CD14-positive monocyte (primary cell): ENCODE measurements at regions not wholly inside any gene's neighbourhood (a gene's known extent, or its start where the extent isn't known, plus 50 kb on each side); places are given as distances from the start of the nearest gene placed in this dataset.

Source experiments
- DNase-seq, 3 donors: peaks; one replicate each; pipeline ENCODE4 v3.0.0-alpha.2; 2011 to 2022
- H2AFZ ChIP-seq: 2 replicates; pipeline ENCODE4 v1.6.0; 2012; ENCODE audit warnings: mild to moderate bottlenecking, low read depth, low read length, inconsistent platforms; ENCODE audit not compliant: insufficient read depth, poor library complexity, severe bottlenecking
- H3K27ac ChIP-seq, 2 donors: 1 replicate in 1 of 2; 2 replicates in 1 of 2; pipeline ENCODE4 v1.5.1; 2012 to 2013; ENCODE audit warnings: low read length in 2 of 2, control low read depth in 1 of 2, inconsistent platforms in 1 of 2, low read depth in 1 of 2, mild to moderate bottlenecking in 1 of 2
- H3K27me3 ChIP-seq, 2 donors: one replicate each; pipeline versions ENCODE4 v1.6.0 to v1.6.1; 2011 to 2013; ENCODE audit warnings: low read length in 2 of 2; ENCODE audit not compliant: control insufficient read depth in 2 of 2, insufficient read depth in 2 of 2
- H3K36me3 ChIP-seq, 2 donors: replicated peaks in 1 of 2; 1 replicate in 1 of 2; 2 replicates in 1 of 2; pipeline versions ENCODE4 v1.5.1 to v1.6.1; 2012 to 2013; ENCODE audit warnings: low read length in 2 of 2, control low read depth in 1 of 2, inconsistent platforms in 1 of 2, mild to moderate bottlenecking in 1 of 2; ENCODE audit not compliant: insufficient read depth in 2 of 2, control insufficient read depth in 1 of 2
- H3K4me1 ChIP-seq, 2 donors: 1 replicate in 1 of 2; 2 replicates in 1 of 2; pipeline versions ENCODE4 v1.5.1 to v1.6.1; 2012 to 2013; ENCODE audit warnings: low read length in 2 of 2, control low read depth in 1 of 2, inconsistent platforms in 1 of 2, mild to moderate bottlenecking in 1 of 2, moderate library complexity in 1 of 2; ENCODE audit not compliant: insufficient read depth in 2 of 2, control insufficient read depth in 1 of 2
- H3K4me2 ChIP-seq: replicated peaks from 2 replicates; pipeline ENCODE3; 2012; ENCODE audit warnings: low read length, moderate library complexity, mild to moderate bottlenecking; ENCODE audit not compliant: poor library complexity, severe bottlenecking; ENCODE audit errors: extremely low read depth
- H3K4me3 ChIP-seq, 3 experiments: fragments of 200-600 bp in 1 of 3; sonication (generic) in 1 of 3; replicated peaks in 1 of 3; 1 replicate in 2 of 3; 2 replicates in 1 of 3; pipeline ENCODE4 v1.5.1; 2011 to 2013; ENCODE audit warnings: low read length in 3 of 3, mild to moderate bottlenecking in 3 of 3, control low read depth in 2 of 3, low read depth in 2 of 3, inconsistent platforms in 1 of 3, moderate library complexity in 1 of 3
- H3K79me2 ChIP-seq: 2 replicates; pipeline ENCODE4 v1.6.0; 2012; ENCODE audit warnings: mild to moderate bottlenecking, control low read depth, inconsistent platforms, low read length, moderate library complexity; ENCODE audit not compliant: insufficient read depth
- H3K9ac ChIP-seq: 2 replicates; pipeline ENCODE4 v1.6.0; 2017; ENCODE audit warnings: low read length, mild to moderate bottlenecking; ENCODE audit not compliant: insufficient read depth, poor library complexity, severe bottlenecking
- H3K9me3 ChIP-seq, 2 donors: replicated peaks in 1 of 2; 1 replicate in 1 of 2; 2 replicates in 1 of 2; pipeline versions ENCODE4 v1.5.1 to v1.6.1; 2012 to 2013; ENCODE audit warnings: low read length in 2 of 2, control low read depth in 1 of 2; ENCODE audit not compliant: control insufficient read depth in 1 of 2, insufficient read depth in 1 of 2
- H4K20me1 ChIP-seq: 2 replicates; pipeline ENCODE4 v1.6.0; 2012; ENCODE audit warnings: mild to moderate bottlenecking, low read length, control low read depth, moderate library complexity; ENCODE audit not compliant: insufficient read depth
- H3K27ac Mint-ChIP-seq, 7 donors: one replicate each; pipeline ENCODE4 v1.8.0; 2020; ENCODE audit warnings: mild to moderate bottlenecking in 7 of 7, mixed read lengths in 7 of 7, moderate library complexity in 6 of 7, inconsistent platforms in 2 of 7
- H3K27me3 Mint-ChIP-seq, 3 donors: one replicate each; pipeline ENCODE4 v1.8.0; 2021 to 2022; ENCODE audit warnings: low read depth in 3 of 3, mild to moderate bottlenecking in 3 of 3, mixed read lengths in 3 of 3, moderate library complexity in 3 of 3, inconsistent platforms in 1 of 3
- H3K36me3 Mint-ChIP-seq, 2 donors: one replicate each; pipeline ENCODE4 v1.8.0; 2020; ENCODE audit warnings: mixed read lengths in 2 of 2, inconsistent platforms in 1 of 2, mild to moderate bottlenecking in 1 of 2
- H3K4me1 Mint-ChIP-seq: one replicate; pipeline ENCODE4 v1.8.0; 2020; ENCODE audit warnings: mild to moderate bottlenecking, mixed read lengths
- H3K4me3 Mint-ChIP-seq, 2 donors: one replicate each; pipeline ENCODE4 v1.8.0; 2020; ENCODE audit warnings: mild to moderate bottlenecking in 2 of 2, mixed read lengths in 2 of 2, moderate library complexity in 1 of 2
- H3K9me3 Mint-ChIP-seq, 7 donors: one replicate each; pipeline ENCODE4 v1.8.0; 2020 to 2022; ENCODE audit warnings: mixed read lengths in 7 of 7, mild to moderate bottlenecking in 6 of 7, moderate library complexity in 6 of 7, inconsistent platforms in 2 of 7
- WGBS: methylation state at CpG from one replicate; pipeline ENCODE4 v1.1.5; 2013; ENCODE audit warnings: missing lambda C conversion rate; ENCODE audit not compliant: insufficient coverage; 5-methylcytosine and 5-hydroxymethylcytosine counted together
- intact Hi-C, 2 donors: fragments of 100-400 bp; cut with micrococcal nuclease; formaldehyde crosslinking; loops; one replicate each; pipeline versions ENCODE4 v1.15.0 to v1.15.1; 2023
- TF ChIP-seq, protein P1 (sequence below): fragments of 200-600 bp; IDR thresholded peaks from one replicate; pipeline ENCODE4 v1.8.0; 2022; ENCODE audit warnings: antibody characterized with exemption, mild to moderate bottlenecking

DNA sequence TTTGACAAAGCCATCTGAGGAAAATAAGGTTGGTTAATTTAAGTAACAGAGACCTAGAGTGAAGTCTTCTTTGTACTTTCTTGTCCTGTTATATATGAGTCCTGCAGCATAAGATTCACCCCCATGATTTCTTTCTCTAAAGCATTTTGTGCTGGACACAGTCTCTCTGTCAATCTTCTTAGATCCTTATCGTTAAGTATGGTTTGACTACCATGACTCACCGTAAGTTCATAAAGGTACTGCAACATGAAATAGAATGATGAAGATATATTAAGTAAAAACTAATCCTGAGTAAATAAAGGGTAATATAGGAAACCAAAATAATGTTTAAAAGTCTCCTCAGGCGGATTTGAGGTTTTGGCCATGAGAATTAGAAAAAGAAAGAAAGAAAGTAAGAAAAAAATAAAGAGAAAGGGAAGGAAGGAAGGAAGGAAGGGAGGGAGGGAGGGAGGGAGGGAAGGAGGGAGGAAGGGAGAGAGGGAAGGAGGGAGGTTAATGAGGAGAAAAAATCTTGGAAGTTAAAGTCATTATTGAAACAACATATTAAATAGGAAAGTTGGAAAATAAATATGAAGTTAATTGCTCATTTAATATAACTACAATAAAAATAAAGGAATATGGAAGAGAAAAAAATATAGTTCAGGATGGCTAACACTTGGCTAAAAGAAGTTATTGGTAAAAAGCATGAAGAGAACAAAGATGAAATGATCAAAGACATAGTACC is 980.3 kb upstream of the CDH2 start:
- H3K27ac ChIP-seq, result no peak overlapping the region
- H3K27me3 Mint-ChIP-seq, result peaks cover 0 to 3% (median 0%) of the 10 kb centered on the region in 3 donors
- no peak overlapping the region for H3K27ac Mint-ChIP-seq
- H4K20me1 ChIP-seq, result no peaks in the 10 kb centered on the region
- intact Hi-C loops, result no loop called here
- no peaks in the 10 kb centered on the region for H3K9me3 ChIP-seq
- no peak overlapping the region for H2AFZ ChIP-seq
- H3K4me2 ChIP-seq, result no peak overlapping the region
- TF ChIP-seq, protein P1, sequence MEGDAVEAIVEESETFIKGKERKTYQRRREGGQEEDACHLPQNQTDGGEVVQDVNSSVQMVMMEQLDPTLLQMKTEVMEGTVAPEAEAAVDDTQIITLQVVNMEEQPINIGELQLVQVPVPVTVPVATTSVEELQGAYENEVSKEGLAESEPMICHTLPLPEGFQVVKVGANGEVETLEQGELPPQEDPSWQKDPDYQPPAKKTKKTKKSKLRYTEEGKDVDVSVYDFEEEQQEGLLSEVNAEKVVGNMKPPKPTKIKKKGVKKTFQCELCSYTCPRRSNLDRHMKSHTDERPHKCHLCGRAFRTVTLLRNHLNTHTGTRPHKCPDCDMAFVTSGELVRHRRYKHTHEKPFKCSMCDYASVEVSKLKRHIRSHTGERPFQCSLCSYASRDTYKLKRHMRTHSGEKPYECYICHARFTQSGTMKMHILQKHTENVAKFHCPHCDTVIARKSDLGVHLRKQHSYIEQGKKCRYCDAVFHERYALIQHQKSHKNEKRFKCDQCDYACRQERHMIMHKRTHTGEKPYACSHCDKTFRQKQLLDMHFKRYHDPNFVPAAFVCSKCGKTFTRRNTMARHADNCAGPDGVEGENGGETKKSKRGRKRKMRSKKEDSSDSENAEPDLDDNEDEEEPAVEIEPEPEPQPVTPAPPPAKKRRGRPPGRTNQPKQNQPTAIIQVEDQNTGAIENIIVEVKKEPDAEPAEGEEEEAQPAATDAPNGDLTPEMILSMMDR, result no peak
- peaks cover 0 to 6% of the 10 kb centered on the region in 2 donors for H3K4me1 ChIP-seq
- H3K27me3 ChIP-seq, result no peaks in the 10 kb centered on the region
- H3K36me3 ChIP-seq, result no peaks in the 10 kb centered on the region
- H3K4me3 Mint-ChIP-seq, result no peak overlapping the region
- peaks cover 5% of the 10 kb centered on the region for H3K4me1 Mint-ChIP-seq
- no peak for DNase-seq
- H3K9me3 Mint-ChIP-seq, result peaks cover 0 to 4% (median 0%) of the 10 kb centered on the region in 7 donors
- no peak overlapping the region for H3K9ac ChIP-seq
- H3K79me2 ChIP-seq, result no peaks in the 10 kb centered on the region
- 83% methylated on average over 1 of the region's 3 CpGs for WGBS
- H3K4me3 ChIP-seq, result no peak overlapping the region
- H3K36me3 Mint-ChIP-seq, result no peaks in the 10 kb centered on the region

DNA sequence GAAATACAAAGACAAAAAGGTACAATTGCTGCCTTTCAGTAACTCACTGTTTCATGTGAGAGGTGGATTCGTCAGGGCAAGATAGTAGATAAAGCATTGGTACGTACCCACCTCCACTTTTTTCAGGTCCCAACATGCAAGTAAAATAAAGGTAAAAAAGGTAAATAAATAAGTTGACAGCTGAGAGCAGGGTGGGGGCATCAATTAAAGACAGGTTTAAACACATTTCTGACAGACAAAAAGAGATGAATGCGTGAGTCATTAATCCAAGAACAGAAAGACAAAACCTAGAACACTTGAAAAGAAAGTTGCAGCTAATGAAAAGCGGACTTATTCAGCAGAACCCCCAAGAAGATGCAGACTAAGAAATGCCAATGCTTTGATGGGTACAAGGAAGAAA is 979.6 kb upstream of the CDH2 start:
- Mint-ChIP-seq H3K27me3 (peaks cover 0 to 3% (median 0%) of the 10 kb centered on the region in 3 donors), H3K36me3 (no peaks in the 10 kb centered on the region), H3K4me3 (no peak overlapping the region), H3K9me3 (peaks cover 0 to 4% (median 0%) of the 10 kb centered on the region in 7 donors), H3K4me1 (peaks cover 5% of the 10 kb centered on the region), H3K27ac (no peak overlapping the region)
- intact Hi-C loops, result no loop called here
- Histone ChIP-seq H4K20me1 (no peaks in the 10 kb centered on the region), H3K27ac (no peak overlapping the region), H3K4me3 (no peak overlapping the region), H3K36me3 (no peaks in the 10 kb centered on the region), H3K27me3 (no peaks in the 10 kb centered on the region), H3K4me1 (peaks cover 0 to 6% of the 10 kb centered on the region in 2 donors), H3K9me3 (no peaks in the 10 kb centered on the region), H3K4me2 (no peak overlapping the region), H3K79me2 (no peaks in the 10 kb centered on the region), H3K9ac (no peak overlapping the region), H2AFZ (no peak overlapping the region)
- no peak for DNase-seq
- TF ChIP-seq, protein P1, result no peak
- 100% methylated on average over 1 of the region's 4 CpGs for WGBS
